RKO (cell line): ENCODE measurements at regions not wholly inside any gene's neighbourhood (a gene's known extent, or its start where the extent isn't known, plus 50 kb on each side); places are given as distances from the start of the nearest gene placed in this dataset.

Experiments
- DNase-seq: peaks from one replicate; pipeline ENCODE4 v3.0.0-alpha.2; 2016; ENCODE audit warnings: low spot score

DNA sequence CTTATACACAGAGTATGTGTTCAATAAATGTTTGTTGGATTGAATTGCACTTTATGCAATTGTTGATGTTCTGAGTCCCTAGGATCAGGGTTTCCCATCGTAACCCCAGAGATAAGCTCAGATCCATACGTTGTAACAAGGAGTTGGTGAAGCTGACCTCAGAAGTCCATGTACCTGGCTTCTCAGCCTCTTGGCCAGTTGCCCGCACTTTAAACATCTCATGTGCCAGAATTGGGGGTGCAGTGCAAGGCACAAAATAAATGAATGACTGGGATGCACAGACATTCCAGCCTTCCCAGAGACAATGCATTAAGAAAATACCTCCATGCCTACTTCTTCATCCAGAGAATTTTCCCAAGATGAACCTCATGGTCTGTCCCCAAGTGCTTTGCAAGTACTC lies 142.9 kb upstream of the IL12A start:
- DNase-seq, result no peak

DNA sequence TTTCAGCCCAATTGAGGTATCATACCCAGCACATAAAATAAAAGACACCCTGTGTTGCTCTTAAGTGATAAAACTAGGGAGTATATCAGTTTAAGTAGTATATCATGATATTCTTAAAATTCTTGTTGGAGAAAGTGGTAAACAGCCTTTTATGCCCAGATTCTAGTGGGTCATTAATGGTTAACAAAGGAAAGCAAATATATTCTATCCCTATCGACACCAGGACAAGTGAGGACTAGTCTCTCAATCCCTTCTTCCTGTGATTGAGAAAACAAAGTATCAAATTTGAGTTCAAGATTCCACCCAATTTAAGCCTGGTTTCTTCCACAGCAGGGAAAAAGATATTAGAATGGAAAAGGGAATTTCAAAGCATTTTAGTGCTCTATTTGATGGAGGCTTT lies 142.4 kb upstream of the IL12A start:
- no peak for DNase-seq

DNA sequence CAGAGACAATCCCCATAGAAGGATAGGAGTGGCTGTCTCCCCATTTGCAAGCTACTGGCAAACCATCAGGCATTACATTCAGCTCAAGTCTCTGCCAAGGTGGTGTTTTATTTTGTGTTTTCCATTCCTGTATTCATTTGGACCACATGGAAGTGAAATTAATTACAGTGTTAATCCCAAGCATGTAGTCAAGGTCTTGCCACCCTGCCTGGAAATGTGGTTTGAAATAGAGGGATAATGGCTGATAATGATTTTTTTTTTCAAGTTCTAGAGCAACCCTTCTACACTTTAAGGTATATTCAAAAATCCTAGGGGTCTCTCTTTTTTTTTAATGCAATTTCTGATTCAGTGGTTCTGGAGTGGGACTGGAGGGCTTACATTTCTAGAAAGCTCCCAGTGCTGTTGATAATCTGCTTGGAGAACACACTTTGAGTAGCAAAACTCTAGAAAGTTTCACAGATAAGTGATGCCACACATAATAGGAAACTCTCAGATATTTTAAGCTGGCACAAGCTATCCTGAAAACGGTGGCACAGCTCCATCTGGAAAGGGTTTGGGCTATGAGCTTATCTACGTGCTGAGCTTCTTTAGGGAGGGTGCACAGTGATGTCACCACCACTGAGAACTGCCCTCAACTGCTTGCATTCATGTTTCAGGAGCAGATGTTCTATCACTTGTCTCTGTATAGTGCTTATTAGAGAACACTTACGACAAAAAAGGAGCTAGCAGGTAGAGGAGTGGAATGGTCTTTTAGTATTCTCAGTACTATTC lies 140.1 kb upstream of the IL12A start:
- DNase-seq, result no peak

DNA sequence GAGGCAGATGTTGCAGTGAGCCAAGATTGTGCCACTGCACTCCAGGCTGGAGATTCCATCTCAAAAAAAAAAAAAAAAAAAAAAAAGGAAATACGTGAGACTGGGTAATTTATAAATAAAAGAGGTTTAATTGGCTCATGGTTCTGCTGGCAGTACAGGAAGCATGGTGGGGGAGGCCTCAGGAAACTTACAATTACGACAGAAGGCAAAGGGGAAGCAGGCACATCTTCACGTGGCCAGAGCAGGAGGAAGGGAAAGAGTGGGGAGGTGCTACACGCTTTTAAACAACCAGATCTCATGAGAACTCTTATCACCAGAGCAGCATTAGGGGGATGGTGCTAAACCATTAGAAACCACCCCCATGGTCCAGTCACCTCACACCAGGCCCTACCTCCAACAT lies 138.2 kb upstream of the IL12A start:
- DNase-seq, result no peak

DNA sequence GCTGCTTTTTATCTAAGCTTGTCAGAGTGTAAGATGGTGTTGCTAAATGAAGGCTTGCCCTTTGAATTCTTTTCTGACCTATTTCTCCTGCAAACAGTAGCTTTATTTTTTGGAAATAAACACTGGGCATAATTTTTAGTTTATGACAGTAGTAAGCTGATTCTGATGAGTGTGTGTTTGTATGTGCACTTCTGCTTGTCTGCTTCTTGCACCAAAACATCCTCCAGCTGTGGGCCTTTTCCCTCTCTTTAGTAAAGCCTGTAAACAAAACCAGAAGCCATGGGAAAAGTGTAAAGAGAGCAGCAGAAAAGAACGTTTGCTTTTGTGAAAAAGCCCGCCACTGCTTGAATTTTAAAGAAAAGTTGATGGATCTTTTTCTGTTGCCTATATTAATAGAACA lies 136.4 kb upstream of the IL12A start:
- DNase-seq, result no peak

DNA sequence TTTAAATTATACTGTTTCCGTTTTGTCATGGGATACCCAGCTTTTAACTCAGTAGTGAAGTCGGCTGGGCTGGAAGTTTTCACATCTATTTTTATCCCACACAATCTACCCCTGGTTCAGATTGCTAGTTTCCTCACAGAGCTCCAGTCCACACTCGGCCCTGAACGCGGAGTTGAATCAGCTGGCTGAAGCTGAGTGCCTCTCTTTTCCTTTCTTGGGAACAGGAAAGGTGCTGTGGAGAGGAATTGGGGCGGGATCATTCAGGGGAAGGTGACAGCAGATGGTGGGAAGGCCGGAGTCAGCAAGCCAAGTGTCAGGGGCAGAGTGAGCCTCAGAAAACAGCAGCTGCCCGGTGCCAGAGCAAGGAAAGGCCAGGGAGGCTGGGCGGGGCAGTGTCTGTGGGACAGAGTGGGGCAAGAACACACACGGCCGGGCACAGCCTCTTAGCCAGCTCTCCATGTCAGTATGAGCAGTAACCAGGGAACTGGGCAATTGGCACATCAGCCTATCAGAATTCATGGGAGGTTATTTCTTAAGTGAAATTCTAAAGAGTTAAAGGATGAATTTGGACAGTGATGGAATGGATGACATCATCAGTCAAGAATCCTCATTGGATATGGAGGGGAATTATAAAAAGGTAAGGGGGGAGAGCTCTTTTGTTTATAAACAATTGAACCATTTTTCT lies 135.7 kb upstream of the IL12A start:
- no peak for DNase-seq

DNA sequence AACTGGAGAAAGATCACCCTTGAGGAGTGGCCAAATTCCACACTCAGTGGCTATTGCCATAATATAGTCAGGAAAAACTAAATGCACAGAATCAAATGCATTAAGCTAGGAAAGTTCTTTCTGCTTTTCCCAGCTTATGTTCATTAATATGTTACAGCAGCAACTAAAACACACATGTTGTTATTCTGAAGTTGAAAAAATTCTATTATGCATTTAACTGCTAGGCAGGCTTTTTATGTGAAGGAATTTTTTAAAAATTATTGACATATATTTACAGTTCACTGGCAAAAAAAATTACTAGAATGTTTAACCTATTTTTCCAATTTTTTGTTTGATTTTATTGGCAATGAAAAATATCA lies 135.2 kb upstream of the IL12A start:
- DNase-seq, result no peak

DNA sequence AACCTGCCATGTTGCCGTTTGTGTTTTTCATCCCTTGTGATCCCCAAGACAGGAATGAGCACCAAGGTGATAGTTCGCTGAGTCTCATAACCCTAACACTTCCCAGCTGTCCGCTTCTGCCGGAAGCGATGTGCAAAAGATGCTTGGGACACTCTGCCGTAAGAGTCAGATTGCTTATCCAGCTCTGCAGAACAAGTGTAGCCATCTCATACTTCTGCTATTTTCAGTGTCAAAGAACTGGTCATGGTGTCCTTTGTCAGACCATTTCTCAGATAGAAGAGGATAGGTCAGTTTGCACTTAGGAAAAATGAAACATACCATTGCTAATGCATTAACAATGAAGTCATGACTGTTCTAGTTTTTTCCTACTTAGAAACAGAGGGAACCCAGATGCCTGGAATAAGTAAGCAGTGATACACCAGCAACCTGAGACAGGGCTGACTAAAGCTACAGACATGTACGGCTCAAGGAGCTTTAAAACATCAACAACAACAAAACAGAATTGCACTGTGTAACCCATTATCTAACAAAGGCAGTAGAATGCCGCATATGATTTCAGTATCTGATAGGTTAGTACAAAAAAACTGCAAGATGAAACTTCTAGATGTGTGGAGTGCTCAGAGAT lies 134.0 kb upstream of the IL12A start:
- peak; percentile 95 for DNase-seq

DNA sequence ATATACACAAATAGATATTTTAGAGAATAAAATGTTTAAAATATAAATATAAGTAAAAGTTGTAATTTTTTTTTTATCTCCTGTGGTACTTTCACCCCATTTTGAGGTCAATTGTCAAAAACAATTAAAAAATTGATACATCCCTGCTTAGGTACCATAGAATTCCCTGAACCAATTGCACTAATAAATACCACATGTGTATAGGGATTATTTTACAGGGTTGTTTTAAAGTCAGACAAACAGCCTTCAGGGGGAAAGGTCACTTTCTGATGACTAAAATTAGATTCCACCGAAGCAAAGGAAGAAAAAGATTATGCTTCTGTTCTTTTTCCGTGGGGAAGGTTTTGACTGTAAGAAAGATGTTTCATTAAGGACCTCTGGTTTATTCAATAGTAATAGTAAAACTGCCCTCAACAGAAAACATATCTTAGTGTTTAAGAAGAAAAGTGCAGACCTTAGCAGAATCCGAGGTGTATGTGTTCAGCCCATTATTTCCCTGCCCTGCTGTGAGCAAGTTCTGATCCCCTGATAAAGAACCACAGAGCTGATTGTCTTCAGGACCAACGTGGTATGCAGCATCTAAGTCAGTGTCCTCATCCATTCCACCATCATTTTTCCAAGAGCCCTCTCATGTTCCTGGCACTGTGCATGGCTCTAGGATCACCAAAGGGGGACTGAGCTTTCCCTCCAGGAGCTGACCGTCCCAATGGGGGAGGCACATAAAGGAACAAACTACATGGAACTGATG lies 132.9 kb upstream of the IL12A start:
- DNase-seq, result no peak

DNA sequence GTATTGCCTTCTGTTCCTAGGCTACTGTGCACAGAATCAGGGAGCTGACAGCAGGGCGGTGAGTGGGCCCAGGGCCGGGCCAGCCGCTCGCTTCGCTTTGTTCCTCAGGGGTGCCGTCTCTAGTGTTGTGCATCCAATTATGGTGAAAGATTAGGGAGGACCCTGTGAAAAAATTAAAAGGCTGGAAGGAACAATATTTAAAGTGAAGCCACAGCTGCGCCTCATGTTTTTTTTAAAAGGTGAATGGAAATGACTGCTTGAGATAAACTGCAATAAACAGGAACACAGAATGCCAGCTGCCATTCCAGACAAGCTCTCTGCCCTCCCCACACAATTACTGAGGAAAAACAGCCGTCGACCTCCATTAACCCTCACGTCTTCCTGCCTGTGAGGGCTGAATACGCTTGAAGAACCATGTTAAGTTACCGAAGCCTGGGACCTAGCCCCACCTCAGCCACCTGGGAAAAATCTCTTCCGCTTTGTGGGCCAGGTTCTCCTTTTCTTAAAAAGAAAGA lies 132.0 kb upstream of the IL12A start:
- no peak for DNase-seq

DNA sequence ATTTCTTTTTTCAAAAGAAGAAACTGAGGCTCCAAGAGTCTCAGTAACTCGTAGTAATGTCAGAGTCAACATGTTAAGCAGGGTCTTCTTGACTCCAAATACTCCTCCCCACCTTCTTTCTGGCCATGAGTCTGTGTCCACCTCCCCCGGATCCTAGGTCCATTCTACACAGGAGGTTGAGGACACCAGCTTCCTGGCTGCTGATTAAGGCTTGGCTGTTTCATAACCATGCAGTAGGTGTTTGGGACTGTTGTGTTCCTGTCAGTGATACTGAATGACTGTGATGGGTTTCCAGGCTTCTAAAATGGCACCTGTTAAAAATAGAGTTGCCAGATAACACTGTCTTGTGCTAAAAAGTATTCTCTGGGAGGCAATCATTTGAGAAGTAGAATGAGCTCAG lies 130.8 kb upstream of the IL12A start:
- no peak for DNase-seq

DNA sequence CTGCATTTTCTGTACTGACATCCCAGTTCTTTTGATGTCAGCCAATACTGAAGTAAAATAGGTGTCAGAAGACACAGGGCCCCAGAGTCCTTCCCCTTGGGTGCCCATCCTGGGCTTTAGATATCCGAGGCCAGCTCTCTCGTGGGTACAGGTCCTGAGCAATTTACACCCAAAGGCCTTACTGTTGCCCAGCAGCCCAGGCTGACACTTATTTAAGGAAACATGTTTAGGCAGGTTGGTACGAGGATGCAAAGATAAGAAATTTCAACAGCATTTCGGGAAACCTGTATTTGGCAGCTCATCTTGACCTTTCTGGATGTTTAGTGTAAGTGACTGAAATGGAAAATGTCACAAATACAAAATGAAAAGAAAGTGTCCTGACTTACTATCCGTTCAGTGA lies 130.0 kb upstream of the IL12A start:
- DNase-seq, result no peak

DNA sequence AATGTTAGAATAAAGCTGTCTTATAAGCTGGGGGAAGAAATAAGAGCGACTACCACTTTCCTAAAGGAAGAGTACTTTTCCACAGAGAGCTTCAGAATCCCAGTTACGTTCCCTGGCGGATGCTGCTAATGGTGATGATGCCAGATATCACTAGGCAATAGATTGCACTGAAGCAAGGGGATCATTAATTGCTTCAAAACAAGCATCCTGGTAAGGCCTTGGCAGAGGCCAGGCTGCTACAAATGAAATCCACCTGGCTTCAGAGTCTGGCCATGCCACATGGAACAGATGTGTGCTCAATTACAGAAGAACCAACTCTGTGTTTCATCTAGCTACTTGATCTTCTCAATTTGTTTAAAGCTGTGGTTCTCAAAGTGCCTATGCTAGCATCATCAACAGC lies 129.2 kb upstream of the IL12A start:
- no peak for DNase-seq

DNA sequence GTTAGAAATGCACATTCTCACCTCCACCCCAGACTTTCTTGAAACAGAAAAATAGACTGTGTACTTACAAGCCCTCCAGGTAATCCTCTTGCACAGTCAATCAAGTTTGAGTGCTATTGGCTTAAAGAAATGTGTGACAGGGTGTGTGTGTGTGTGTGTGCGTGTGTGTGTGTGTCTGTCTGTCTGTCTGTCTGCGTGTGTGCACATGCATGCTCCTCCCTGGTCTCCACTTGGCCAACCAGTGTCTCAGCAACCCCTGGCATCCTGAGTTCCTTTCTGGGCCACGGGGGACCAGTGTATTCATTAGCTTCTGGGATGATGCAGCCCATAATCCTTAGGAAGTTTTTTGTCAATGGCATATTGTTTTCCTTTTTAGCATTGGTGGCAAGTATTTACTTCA lies 128.8 kb upstream of the IL12A start:
- DNase-seq, result no peak

DNA sequence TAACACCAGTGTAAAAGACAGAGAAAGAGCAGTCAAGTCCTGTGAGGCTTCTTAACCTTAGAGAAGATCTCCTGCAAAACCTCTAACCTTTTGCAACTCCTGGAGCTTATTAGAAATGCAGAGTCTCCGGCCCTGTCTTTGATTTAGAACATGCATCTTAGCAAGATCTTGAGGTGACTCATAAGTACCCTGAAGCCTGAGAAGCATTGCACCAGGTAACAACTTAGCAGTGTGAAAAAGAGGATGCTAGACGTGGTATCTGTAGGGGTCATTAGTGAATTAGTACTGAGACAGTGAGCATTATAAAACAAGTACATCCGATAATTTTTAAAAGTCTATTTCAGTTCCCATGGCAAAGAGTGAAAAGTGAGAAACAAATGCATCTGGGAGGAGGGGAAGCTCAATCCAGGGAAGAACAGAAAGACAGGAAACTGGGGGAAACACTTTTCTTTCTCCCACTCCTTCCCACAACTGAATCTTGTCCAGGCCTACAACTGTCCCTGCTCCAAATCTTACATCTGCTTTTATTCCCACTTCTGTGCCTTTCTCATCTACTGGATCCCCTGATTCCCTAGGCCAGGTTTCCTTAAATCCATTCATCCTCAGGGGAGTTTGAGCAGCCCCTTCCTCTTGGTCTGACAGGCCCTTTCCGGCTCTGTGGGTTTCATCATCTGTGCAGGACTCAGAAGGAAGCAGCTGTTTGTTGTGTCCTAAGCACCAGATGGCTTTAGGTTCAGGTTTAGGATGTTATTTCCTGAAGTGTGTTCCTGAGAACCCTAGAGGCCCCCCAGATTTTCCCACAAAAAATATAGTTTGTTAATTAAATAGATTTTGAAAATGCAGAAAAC lies 128.1 kb upstream of the IL12A start:
- no peak for DNase-seq

DNA sequence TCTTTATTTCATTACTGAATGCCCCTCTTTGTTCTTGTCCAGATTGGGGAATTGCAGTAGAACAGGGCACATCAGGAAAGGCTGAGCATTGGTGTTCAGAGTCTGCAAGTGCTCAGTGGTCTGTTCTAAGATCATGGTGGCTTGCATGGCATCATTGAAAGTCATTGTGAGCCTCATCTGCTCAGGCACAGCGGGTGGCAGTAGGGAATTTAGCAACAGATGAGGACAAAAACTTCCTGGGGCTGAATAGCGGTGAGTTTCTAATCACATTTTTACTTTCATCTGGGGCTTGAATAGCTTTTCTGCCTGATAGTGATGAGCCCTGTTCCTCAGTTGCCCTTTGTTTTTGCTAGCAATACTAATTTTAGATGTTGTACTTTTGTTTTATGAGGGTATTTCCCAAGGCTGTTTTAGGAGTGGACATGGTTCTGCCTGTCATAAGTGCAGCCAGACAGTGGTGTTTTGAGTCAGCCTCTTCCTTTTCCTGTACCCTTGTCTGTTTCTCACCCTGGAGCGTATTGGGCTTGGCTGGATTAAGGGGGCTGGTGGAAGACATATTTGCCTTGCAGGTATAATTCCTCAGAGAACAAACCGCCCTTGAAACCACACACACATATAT lies 127.2 kb upstream of the IL12A start:
- DNase-seq, result no peak

DNA sequence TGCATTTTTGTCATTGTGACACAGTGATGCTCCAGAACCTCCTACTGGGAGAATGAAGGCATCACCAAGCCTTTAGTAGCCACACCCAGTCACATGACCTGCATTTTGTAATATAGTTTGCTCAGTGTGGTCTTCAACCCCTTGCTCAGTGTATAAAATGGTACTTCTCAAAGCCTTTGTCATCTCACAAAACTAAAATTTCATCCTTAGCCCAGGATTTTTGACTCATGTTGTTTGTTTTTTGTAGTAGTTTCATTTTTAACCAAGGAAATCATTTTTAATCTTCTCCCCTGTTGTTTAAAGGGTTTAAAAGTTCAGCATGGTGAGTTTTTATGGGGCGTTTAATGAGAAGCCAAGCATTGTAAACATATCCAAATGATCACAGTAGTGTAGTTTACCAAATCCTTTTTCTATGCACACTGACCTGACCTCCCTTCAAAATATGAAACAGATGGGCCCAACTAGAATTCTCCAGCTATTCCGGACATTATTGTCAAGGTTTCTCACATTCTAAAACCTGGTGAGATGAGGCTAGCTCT lies 123.5 kb upstream of the IL12A start:
- DNase-seq, result no peak

DNA sequence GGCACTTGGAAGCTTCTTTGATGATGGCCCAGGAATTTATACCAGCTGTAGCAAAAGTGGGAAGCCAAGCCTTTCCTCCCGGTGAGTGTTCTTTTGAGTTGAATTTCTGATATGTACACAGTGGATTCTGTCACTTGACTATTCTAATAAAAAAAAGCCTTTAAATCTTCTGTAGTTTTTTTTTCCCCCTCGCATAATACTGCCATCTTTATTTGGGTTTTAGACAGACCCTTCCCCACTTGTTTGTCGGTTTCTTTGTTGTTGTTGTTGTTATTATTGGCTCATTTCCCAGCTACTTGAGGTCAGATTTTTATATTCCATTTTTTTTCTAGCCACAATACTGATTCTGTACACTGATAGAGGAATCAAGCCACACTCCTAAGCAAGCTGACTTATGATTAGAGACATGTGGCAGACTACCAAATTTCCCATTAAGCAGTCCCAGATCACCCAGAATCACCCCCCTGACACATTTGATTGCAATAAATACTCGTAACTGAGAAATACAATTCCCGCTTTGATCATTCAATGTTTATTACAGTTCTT lies 122.4 kb upstream of the IL12A start:
- no peak for DNase-seq

DNA sequence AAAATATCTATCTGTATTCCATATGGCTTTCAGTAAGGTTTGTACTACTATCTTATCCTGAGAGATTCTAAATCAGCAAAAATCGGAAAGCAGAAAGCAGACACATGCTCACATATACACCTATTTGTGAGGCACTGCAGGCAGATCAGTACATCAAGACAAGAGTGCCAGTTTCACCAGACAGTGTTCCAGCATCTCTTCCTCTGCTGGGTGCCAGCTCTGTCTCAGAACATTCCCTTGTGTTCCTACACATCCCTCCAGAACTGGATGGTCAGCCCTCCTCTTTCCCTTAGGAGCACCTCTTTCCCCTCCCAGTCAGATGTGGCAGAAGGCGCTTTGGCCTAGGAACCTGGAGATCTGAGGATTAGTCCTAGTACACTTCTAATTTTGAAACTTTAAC lies 121.3 kb upstream of the IL12A start:
- DNase-seq, result no peak

DNA sequence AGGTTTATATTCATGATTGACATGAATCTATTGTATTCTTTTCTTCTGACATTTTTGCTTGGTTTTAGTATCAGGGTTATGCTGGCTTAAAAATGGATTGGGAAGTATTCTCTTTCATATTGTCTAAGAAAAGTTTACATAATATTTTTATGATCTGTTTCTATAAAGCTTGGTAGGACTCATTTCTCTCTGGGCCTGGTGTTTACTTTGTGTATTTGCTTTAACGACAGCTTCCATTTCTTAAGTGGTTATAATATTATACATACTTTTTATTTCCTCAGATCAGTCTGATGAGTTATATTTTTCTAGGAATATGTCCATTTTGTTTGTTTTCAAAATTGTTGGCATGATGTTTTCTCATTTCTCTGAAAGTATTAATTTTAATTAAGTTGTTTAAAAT lies 117.9 kb upstream of the IL12A start:
- no peak for DNase-seq
